ENCODE measurements at regions not wholly inside any gene's neighbourhood (a gene's known extent, or its start where the extent isn't known, plus 50 kb on each side); places are given as distances from the start of the nearest gene placed in this dataset.
"Not testable (repeated sequence)": the region's sequence is repeated elsewhere in the genome, so short reads cannot be mapped to it uniquely, and the experiment has no call there.

DNA sequence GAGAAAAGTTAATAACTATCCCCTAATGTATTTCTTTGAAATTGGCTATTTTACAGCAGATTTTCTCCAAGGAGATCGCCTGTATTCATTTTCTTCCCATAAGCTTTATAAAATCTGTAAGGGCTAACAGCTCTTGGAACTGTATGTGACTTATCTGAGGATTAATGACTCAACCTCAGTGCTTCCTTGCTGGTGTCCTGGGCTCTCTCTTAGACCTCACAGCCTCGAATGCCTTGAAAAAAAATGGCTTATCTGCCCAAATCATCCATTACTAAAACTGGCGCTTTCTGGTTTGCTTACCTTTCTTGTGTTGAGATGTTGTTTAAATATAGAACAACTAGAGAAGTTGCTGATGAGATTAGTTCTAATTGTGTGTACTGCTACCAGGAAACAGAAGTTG lies 713.6 kb downstream of the SLC4A3 start:
- DNase-seq (ENCODE audit: low read depth in 3 of 3): no peak

DNA sequence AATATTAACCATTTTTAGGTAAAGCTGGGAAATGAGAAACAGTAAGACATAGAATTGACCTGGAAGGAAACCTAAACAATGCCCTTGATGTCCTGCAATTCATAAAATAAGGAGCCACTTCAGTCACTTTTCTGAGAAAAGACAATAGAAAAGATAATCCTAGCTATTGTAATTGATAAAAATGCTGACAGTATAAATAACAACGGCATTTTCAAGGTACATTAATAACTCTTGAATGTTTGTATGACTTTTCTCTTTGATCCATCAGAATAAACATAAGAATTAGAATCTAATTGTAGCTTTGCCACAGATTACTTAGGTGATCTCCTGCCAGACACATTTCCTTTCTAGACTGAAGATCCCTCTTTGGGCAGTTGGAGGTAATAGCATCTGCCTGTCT lies 719.5 kb downstream of the SLC4A3 start:
- DNase-seq (ENCODE audit: low read depth in 3 of 3): no peak

DNA sequence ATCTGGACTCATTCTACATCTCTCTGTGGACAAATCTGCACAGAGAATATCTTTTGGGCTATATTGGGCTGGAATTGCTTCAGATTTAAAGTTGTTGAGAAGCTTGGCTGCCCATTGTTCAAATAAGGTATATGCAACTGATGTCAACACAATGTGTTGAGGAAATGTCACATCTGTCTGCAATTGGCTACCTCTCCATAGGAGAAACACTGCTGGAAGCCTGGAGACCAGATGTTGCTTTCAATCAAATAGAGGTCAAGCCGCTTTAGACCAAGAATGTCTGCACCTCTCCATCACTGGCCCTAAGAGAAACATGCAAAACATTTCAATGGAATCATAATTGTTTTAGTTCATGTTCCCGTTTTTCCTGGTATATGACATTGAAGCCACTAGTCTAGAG lies 720.2 kb downstream of the SLC4A3 start:
- no peak for DNase-seq (ENCODE audit: low read depth in 3 of 3)

GRCh38 chr2:220348206-220348605 lies 720.8 kb downstream of the SLC4A3 start:
- DNase-seq (ENCODE audit: low read depth in 3 of 3): no peak

DNA sequence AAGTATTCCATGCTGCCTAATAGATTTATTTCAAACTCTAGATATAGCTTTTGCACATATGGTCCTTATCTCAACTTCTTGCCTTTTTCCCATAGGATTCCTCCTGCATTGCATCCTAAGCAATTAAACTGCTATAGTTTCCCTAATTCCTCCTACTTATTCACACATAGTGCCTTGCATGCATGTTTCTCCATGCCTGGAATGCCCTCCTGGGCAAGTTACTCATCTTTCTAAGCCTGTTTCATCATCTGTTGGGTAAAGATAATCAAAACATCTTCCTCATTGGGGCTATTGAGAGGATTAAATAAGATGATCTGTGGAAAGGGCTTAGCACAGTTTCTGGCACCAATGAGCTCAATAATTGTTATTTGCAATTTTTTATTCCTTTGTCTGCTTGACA lies 726.5 kb downstream of the SLC4A3 start:
- no peak for DNase-seq (ENCODE audit: low read depth in 3 of 3)

GRCh38 chr2:220356076-220356475 lies 728.6 kb downstream of the SLC4A3 start:
- DNase-seq (ENCODE audit: low read depth in 3 of 3): no peak

- no peak for DNase-seq (ENCODE audit: low read depth in 3 of 3)
Observed at GRCh38 chr2:220365023-220365422, 737.6 kb downstream of the SLC4A3 start.

DNA sequence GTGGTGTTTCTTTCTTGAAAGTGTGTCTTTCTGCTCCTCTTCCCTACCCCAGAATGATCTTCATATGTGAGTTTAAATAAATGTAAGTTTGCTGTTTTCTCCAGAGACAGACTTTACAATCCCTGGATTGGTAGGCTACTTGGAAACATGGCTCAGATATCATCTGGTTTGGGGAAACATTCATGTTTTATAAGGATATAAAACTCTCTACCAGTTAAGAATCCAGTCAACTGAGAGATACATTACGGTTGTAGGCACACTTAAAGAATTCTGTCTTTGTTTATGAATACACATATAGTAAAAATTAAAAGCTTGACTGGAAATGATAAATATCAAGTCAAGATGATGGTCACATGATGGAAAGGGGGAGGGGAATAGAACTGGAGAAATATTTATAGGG lies 739.3 kb downstream of the SLC4A3 start:
- DNase-seq (ENCODE audit: low read depth in 3 of 3): no peak

GRCh38 chr2:220370764-220371163 lies 743.3 kb downstream of the SLC4A3 start:
- no peak for DNase-seq (ENCODE audit: low read depth in 3 of 3)

DNA sequence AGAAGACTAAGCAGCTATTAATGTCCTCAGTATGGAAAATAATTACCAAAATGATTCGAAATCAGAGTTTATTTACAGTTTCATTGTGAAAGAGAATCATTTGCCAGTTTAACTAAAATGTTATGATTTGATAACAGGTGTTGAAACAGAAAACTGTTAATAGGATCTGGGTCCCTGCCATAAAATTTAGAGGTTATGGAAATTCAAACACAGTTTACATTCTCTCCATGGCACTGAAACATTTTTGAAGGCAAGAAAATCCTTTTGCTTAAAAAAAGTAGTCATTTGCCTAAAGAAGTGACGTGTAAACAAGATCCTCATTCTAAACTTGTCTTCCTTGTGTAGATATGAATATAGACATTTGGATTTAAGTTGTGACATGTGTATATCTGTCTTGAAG lies 743.8 kb downstream of the SLC4A3 start:
- no peak for DNase-seq (ENCODE audit: low read depth in 3 of 3)

GRCh38 chr2:220373878-220374277 lies 746.4 kb downstream of the SLC4A3 start:
- no peak for DNase-seq (ENCODE audit: low read depth in 3 of 3)

DNA sequence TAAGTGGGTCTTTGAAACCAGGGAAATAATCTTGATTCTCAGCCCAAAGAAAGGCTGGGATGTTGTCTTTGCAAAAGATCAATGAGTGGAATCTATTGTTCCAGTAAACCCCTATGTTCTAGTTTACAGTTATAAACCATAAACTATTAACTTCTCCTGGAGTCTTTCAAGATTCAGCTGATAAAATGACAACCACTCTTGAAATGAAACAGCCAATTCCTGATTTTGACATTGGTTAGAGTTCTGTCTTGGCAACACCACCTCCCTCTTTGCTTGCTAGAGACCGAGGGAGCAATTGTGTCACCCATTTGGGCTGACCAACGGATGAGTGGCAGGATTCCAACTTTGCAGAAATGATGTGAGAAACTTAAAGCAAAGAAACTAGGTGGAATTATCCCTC lies 746.9 kb downstream of the SLC4A3 start:
- DNase-seq (ENCODE audit: low read depth in 3 of 3): no peak

GRCh38 chr2:220377482-220378155 lies 750.2 kb downstream of the SLC4A3 start:
- DNase-seq (ENCODE audit: low read depth in 3 of 3): no peak

- not testable (repeated sequence) for DNase-seq (ENCODE audit: low read depth in 3 of 3)
Observed at GRCh38 chr2:220387758-220388157, 760.3 kb downstream of the SLC4A3 start.

DNA sequence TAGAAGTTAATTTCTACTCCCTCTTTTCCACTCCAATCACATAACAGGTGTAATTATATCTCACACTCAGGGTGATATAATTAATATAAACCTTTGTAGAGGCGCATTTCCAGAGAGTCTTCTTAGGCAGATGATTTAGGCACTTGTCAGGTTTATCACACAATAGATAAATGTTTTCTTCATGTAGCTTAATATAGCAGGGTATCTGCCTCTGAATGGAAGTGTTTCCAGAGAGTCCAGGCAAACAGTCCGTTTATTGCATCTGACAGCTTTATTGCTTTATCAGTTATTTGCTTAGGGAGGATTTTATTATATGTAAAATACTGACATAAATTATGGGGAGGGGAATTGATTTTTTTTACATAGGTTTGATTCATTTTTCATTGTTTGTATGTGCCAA lies 766.3 kb downstream of the SLC4A3 start:
- DNase-seq (ENCODE audit: low read depth in 3 of 3): no peak

- no peak for DNase-seq (ENCODE audit: low read depth in 3 of 3)
Observed at GRCh38 chr2:220394433-220394832, 767.0 kb downstream of the SLC4A3 start.

GRCh38 chr2:220396287-220396686 lies 768.9 kb downstream of the SLC4A3 start:
- no peak for DNase-seq (ENCODE audit: low read depth in 3 of 3)

- DNase-seq (ENCODE audit: low read depth in 3 of 3): no peak
Observed at GRCh38 chr2:220410296-220410695, 782.9 kb downstream of the SLC4A3 start.

DNA sequence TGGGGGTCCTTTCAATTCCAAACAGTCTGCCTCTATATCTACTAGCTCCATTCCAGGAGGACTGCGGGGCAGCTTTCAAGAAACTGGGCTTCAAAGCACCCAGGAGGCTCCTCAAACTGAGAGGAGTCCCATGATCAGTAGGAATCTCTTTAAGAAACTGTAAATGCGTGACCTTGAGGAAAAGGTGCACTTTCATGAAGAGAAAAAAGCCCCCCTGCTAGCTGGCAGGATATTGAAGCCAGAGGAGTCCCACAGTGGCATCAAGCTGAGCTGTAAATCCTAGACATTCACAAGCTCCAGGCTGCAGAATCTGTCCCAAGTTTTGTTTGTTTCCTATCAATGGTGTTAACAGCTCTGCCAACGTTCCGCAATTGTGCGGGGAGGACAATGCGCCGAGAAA lies 790.1 kb downstream of the SLC4A3 start:
- DNase-seq (ENCODE audit: low read depth in 3 of 3): no peak

DNA sequence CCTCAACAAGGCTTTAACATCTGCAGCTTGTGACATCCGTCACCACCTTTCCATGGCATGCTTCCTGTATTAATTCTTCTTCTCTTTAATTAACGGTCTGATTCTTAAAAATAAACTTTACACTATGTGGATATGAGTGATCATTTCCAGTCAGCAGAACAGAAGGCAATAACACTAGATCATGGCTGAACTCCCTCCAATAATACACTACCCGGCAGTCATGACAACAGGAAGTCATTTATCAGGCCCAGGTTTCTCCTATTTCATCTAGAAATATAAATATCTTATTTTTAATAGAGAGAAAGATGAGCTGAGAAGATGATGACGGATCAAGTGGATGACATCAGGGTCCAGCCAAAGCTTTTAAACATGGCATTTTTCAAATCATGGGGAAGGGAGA lies 792.2 kb downstream of the SLC4A3 start:
- DNase-seq (ENCODE audit: low read depth in 3 of 3): no peak

GRCh38 chr2:220420820-220421219 lies 793.4 kb downstream of the SLC4A3 start:
- no peak for DNase-seq (ENCODE audit: low read depth in 3 of 3)

DNA sequence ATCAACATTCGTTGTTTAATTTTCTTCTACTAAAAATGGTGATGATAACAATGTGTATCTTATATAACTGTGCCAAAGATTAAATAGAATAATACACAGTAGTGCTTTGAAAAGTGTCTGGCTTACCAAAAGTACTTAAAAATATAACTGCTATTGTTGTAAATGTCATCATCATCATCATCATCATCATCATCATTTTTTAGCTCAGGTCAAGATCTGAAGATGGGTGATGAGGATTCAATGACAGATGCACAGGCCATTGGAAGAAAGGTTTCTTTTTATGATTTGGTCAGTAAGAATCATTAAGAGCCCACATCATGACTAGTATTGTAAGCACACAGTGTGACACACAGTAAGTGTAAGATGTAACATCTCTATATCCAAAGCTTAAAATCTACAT lies 795.2 kb downstream of the SLC4A3 start:
- no peak for DNase-seq (ENCODE audit: low read depth in 3 of 3)

DNA sequence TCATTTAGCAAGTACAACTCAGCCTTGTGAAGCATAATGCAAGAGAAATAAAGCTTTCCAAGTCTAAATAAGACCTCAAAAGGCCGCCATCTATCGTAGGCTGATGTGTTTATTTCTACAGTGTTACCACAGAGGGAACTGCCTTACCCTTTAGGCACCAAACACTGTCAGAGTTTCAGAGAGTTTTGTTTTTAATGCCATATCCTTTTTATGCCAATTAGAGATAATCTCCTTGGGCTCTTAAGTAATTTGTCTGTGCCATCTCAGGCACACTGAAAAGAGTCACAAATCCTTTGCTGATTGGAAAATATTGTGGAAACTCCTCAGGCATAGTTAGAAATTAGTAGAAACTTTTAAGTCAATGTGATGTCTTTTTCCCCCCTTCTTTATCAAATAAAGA lies 797.1 kb downstream of the SLC4A3 start:
- no peak for DNase-seq (ENCODE audit: low read depth in 3 of 3)

- no peak for DNase-seq (ENCODE audit: low read depth in 3 of 3)
Observed at GRCh38 chr2:220432645-220433044, 805.2 kb downstream of the SLC4A3 start.
